GM19239 (cell line): ENCODE measurements at regions not wholly inside any gene's neighbourhood (a gene's known extent, or its start where the extent isn't known, plus 50 kb on each side); places are given as distances from the start of the nearest gene placed in this dataset.

Experiments
- DNase-seq: peaks from one replicate; pipeline ENCODE4 v3.0.0; 2011; ENCODE audit warnings: low spot score; ENCODE audit not compliant: insufficient read length
- FAIRE-seq: peaks from 2 replicates; lab custom pipeline; 2011; peaks lifted over from hg19 to GRCh38; lab: Jason Lieb, UNC

GRCh38 chr11:106397787-106398501, 320.5 kb downstream of the AASDHPPT start:
- FAIRE-seq = no peak
- no peak for DNase-seq

GRCh38 chr11:106398502-106399075, 321.1 kb downstream of the AASDHPPT start:
- DNase-seq (no peak), FAIRE-seq (no peak)

DNA sequence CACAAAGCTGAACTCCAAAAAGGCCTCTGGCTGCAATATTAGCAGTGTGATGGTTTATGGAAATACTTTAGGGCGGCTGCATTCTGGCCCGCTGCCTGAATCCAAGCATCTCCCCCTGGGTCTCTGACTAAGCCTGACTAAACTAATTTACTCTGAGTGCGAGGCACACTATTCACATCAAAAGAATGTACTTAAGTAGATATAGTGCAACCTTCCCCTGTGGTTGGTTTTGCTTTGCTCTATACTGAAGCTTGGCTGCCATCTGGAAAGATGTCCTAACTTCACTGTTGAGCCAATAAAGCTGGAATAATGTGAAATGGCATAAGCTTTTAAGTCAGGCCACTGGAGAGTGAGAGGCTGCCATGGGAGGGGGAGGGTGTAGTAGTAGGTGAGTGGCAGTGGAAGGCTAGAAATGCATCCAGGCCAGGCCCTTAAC, 321.6 kb downstream of the AASDHPPT start:
- DNase-seq = no peak
- no peak for FAIRE-seq

GRCh38 chr11:106399624-106400023, 322.2 kb downstream of the AASDHPPT start:
- FAIRE-seq (no peak), DNase-seq (no peak)

- DNase-seq (no peak), FAIRE-seq (no peak)
These were observed 323.6 kb downstream of the AASDHPPT start for GRCh38 chr11:106400949-106401570.

DNA sequence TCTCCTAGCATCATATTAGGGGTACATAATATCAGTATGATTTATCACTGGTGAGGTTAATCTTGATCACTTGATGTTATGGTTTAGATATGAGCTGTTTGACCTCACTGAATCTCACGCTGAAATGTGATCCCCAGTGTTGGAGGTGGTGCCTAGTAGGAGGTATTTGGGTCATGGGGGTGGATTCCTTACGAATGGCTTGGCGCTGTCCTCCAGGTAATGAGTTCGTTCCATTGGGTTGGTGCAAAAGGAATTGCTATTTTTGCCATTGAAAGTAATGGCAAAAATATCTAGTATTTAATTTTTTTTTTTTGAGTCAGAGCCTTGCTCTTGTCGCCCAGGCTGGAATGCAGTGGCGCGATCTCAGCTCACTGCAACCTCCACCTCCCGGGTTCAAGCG, 326.3 kb downstream of the AASDHPPT start:
- DNase-seq = no peak
- no peak for FAIRE-seq

GRCh38 chr11:106409222-106409621, 331.8 kb downstream of the AASDHPPT start:
- FAIRE-seq = no peak

DNA sequence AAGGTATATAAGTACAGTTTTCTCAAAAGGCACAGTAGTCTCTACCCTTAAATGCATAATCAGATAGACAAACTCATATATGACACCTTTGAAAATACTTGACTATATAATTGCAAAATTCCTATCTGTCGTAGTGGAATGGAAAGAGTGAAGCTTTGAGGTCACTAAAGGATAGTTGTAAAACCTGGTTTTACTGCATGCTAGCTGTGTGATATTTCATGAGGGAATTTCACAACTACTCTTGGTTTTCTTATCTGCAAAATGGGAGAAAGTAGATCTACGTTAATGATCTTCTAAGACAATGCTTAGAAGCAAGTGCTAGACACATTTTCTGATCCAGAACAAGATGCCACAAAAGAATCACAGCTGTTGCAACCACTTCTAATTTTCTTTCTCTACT, 332.2 kb downstream of the AASDHPPT start:
- FAIRE-seq (no peak), DNase-seq (no peak)

More at GRCh38 chr11:106409222-106409621, 331.8 kb downstream of the AASDHPPT start:
- no peak for DNase-seq

DNA sequence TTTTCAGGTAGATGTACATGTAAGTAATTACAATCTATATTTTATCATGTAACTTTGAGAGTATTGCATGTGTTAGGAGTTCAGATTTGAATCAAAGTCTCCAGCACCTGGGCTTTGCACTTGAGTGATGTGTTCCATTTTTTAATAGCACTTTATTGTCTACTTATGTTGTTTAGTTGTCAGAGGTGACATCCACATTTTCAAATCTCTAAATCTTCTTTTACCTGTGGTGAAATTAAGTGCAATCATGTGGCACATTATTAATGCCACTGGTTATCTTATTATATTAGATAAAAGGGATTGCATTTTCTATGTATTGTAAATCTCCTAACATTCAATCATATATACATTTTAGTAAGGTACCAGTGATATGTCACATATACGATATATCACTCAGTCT, 333.4 kb downstream of the AASDHPPT start:
- no peak for FAIRE-seq

GRCh38 chr11:106413222-106413621, 335.8 kb downstream of the AASDHPPT start:
- FAIRE-seq = no peak
- DNase-seq = no peak

More for the DNA sequence above, 333.4 kb downstream of the AASDHPPT start:
- no peak for DNase-seq

GRCh38 chr11:106415510-106415909, 338.0 kb downstream of the AASDHPPT start:
- no peak for FAIRE-seq
- DNase-seq = no peak

- DNase-seq (no peak), FAIRE-seq (no peak)
These were observed 341.3 kb downstream of the AASDHPPT start for GRCh38 chr11:106418791-106419190.

DNA sequence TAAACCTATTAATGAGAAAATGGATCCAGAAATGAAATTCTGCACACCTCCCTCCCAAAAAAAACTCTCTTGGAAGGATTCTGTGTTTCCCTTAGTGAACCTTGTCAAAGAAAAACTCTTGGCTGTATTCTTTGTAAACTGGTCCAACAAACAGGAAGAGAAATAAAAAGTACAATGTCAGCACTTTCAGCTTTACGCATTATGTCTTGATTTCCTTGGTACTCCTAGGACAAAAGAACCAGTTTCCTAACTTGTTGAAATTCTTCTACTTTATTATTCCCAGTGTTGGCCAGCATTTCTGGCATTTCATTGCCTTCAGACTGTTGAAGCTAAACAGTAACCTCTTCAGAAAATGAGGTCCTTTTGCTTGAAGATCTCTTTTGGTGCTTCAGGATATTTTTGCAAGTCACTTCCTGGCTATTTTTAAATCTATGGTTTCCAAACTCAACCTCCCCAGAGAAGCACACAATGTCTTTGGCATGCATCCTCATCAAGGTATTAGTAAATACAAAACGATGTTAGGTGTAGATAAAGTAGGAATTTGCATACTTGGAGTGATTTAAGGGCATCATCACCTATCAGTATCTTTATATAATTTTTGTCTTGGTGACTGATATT, 342.7 kb downstream of the AASDHPPT start:
- FAIRE-seq (no peak), DNase-seq (no peak)

- FAIRE-seq (no peak), DNase-seq (no peak)
These were observed 343.2 kb downstream of the AASDHPPT start for GRCh38 chr11:106420686-106421085.

DNA sequence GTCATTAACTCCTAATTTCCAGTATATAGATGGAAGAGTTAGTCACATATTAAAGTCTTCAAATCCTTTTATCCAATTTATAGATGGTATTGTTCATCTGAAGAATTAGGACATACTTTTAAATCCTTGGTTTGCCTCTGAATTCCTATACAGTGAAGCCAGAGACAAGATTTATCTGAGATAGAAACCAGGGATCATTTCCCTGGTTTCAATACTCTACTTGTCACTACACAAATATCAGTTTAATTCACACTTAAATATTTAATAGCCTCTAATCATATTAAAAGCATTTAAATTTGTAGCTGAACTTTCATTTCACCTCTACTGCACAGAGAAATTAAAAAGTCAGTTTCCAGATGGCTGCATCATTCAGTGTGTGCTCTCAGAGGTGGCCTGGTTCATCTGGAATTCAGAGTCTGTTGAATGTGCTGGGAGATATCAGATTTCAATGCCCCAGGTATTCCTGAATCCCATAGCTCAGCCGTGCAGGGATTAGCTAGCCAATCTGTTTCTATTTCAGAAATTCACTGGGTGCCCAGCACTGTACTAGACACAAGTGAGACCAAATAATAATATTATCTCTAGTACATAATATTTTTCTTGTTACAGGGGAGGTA, 344.3 kb downstream of the AASDHPPT start:
- no peak for FAIRE-seq

GRCh38 chr11:106422583-106422982, 345.1 kb downstream of the AASDHPPT start:
- FAIRE-seq (no peak), DNase-seq (no peak)

More for the DNA sequence above, 344.3 kb downstream of the AASDHPPT start:
- DNase-seq = no peak

DNA sequence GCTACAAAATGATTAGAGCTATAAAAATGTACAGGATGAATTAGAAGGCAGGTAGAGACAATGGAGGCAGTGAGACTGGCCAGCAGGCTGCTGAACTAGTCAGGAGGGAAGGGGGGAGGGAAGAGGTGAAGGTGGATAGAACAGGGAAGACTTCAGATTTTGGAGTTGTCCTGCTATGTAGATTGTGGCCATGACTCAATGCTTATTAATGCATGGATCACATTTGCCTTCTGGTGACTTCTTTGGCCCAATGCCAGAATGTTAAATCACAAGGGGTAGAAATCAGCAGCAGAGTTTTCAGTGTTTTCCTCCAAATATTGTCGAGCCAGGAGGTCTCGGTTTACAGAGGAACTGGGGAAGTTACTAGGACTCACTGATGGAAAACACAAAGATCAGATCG, 346.6 kb downstream of the AASDHPPT start:
- FAIRE-seq (no peak), DNase-seq (no peak)

- no peak for DNase-seq
These were observed 348.4 kb downstream of the AASDHPPT start for GRCh38 chr11:106425819-106426218.

GRCh38 chr11:106426696-106427095, 349.2 kb downstream of the AASDHPPT start:
- no peak for FAIRE-seq
- no peak for DNase-seq

More at GRCh38 chr11:106425819-106426218, 348.4 kb downstream of the AASDHPPT start:
- no peak for FAIRE-seq

- FAIRE-seq (no peak), DNase-seq (no peak)
These were observed 350.3 kb downstream of the AASDHPPT start for GRCh38 chr11:106427736-106428135.
